ENCODE measurements at regions not wholly inside any gene's neighbourhood (a gene's known extent, or its start where the extent isn't known, plus 50 kb on each side); places are given as distances from the start of the nearest gene placed in this dataset.
A peak's percentile ranks its signal among the peaks of the same experiment; 100 is the strongest.

GRCh38 chrY:19140285-19140920 is 366.9 kb upstream of the HSFY2 start:
- ATAC-seq (no peak), DNase-seq (no peak)
- H3K4me1 ChIP-seq (ENCODE audit: control insufficient read depth, insufficient read depth, low read length): no peaks in the 10 kb centered on the region
- intact Hi-C loops (cut with DNase I): no loop called here
- no peaks in the 10 kb centered on the region for H3K9me3 ChIP-seq (ENCODE audit: control insufficient read depth, low read length)
- no peaks in the 10 kb centered on the region for H3K27me3 ChIP-seq (ENCODE audit: control insufficient read depth, insufficient read depth)
- H3K27ac ChIP-seq (ENCODE audit: low read length): no peak overlapping the region
- H3K4me3 ChIP-seq (ENCODE audit: low read length): no peak overlapping the region
- WGBS: 73% methylated on average over 5 of the region's 5 CpGs

- WGBS: 82% methylated on average over 2 of the region's 2 CpGs
- intact Hi-C loops (cut with DNase I): no loop called here
- no peaks in the 10 kb centered on the region for H3K4me1 ChIP-seq (ENCODE audit: control insufficient read depth, insufficient read depth, low read length)
- H3K27me3 ChIP-seq (ENCODE audit: control insufficient read depth, insufficient read depth): no peaks in the 10 kb centered on the region
- no peak overlapping the region for H3K27ac ChIP-seq (ENCODE audit: low read length)
- no peak overlapping the region for H3K4me3 ChIP-seq (ENCODE audit: low read length)
- ATAC-seq: no peak
- H3K9me3 ChIP-seq (ENCODE audit: control insufficient read depth, low read length): no peaks in the 10 kb centered on the region
- DNase-seq: no peak
Measured at GRCh38 chrY:19134426-19134825, 360.9 kb upstream of the HSFY2 start.

DNA sequence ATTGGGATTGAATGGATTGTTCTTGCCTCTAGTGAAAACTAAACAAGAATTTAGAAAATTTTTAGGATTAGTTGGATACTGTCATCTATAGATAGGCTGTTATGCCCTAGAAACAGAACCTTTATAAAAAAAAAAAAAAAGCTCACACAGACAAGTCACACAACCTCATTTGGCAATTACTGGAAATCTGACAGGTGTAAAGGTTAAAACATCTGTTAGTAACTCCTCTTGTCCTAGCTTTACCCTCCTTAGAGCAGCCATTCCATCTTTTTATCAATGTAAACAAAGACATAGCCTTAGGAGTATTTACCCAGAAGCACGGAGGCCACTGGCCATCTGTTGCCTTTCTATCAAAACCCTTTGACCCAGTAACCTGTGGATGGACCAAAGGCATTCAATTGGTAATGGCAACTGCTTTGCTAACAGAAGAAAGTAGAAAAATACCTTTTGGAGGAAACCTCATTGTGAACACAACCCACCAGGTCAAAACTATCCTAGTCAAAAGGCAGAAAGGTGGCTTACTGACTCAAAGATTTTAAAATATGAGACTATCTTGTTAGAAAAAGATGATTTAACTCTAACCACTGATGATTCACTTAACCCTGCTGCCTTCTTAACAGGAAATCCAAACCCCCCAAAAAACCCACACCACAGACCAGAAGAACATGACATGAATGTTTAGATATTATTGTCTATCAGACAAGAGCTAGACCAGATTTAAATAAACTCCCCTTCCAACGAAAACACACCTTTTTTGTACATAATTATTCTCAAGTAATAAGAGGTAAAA is 357.2 kb upstream of the HSFY2 start:
- intact Hi-C loops (cut with DNase I): no loop called here
- ATAC-seq: no peak
- 46% methylated on average over 2 of the region's 2 CpGs for WGBS

DNA sequence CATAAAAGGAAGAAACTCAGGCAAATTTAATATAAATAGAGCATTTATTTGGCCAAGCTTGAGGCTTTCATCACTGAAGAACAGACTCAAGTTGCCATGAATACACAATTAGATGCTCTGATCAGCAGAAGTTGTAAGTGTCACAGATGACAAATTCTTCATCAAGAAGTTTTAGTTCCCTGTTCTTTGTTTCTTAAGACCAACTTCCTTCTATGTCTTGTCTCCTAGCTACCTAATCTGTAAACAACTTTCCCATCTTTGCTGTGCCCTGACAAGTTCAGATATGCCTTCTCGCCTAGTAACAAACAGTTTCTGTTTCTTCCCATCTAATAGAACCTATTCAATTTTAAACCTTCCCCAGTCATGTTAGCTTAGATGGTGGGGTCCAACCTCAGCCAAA is 353.4 kb upstream of the HSFY2 start:
- no peaks in the 10 kb centered on the region for H3K4me1 ChIP-seq (ENCODE audit: control insufficient read depth, insufficient read depth, low read length)
- 56% methylated on average over 1 of the region's 1 CpG for WGBS
- intact Hi-C loops (cut with DNase I): no loop called here
- no peak overlapping the region for H3K27ac ChIP-seq (ENCODE audit: low read length)
- ATAC-seq (no peak), DNase-seq (no peak)
- H3K27me3 ChIP-seq (ENCODE audit: control insufficient read depth, insufficient read depth): no peaks in the 10 kb centered on the region
- H3K4me3 ChIP-seq (ENCODE audit: low read length): no peak overlapping the region
- no peaks in the 10 kb centered on the region for H3K9me3 ChIP-seq (ENCODE audit: control insufficient read depth, low read length)

More for the DNA sequence above, 357.2 kb upstream of the HSFY2 start:
- Histone ChIP-seq H3K27me3 (ENCODE audit: control insufficient read depth, insufficient read depth) (no peaks in the 10 kb centered on the region), H3K27ac (ENCODE audit: low read length) (no peak overlapping the region), H3K4me3 (ENCODE audit: low read length) (no peak overlapping the region), H3K4me1 (ENCODE audit: control insufficient read depth, insufficient read depth, low read length) (no peaks in the 10 kb centered on the region), H3K9me3 (ENCODE audit: control insufficient read depth, low read length) (no peaks in the 10 kb centered on the region)
- DNase-seq: no peak

DNA sequence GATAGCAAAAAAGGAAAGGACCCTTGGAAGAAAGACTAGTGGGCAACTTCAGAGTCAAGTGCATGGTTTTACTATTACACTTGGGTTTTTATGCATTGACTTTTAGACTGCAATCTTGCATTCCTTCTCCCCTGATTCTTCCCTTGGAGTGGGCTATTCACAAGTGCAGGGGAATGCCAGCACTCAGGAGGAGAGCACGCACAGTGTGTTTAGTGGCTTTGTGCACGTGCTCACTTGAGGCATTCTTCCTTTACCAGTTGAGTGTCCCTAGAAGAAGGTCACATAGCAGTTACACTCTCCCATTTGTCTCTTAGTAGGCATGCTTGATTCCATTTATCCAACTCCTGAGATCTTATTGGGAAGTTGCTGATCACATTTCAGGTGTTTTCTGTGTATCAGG is 351.1 kb upstream of the HSFY2 start:
- H3K4me1 ChIP-seq (ENCODE audit: control insufficient read depth, insufficient read depth, low read length): no peaks in the 10 kb centered on the region
- no peaks in the 10 kb centered on the region for H3K27me3 ChIP-seq (ENCODE audit: control insufficient read depth, insufficient read depth)
- 69% methylated on average over 2 of the region's 2 CpGs for WGBS
- H3K4me3 ChIP-seq (ENCODE audit: low read length): no peak overlapping the region
- ATAC-seq: no peak
- intact Hi-C loops (cut with DNase I): no loop called here
- DNase-seq: no peak
- H3K27ac ChIP-seq (ENCODE audit: low read length): no peak overlapping the region
- H3K9me3 ChIP-seq (ENCODE audit: control insufficient read depth, low read length): no peaks in the 10 kb centered on the region

DNA sequence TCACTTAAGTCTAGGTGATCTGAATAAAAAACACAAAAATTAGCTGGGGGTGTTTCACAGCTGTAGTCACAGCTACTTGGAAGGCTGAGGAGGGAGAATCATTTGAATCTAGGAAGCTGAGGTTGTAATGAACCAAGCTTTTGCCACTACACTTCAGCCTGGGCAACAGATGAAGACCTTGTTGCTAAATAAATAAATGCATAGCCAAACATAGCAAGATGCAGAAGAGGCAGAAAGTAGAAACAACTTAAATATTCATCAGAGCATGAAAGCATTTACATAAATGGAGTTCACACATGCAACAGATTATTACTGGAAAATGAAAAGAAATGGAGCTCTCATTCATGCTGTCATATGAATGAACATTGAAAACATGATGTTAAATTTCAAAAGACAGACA is 348.9 kb upstream of the HSFY2 start:
- intact Hi-C loops (cut with DNase I): no loop called here
- H3K27me3 ChIP-seq (ENCODE audit: control insufficient read depth, insufficient read depth): no peaks in the 10 kb centered on the region
- H3K9me3 ChIP-seq (ENCODE audit: control insufficient read depth, low read length): no peaks in the 10 kb centered on the region
- no peak overlapping the region for H3K4me3 ChIP-seq (ENCODE audit: low read length)
- no peak for ATAC-seq
- no peak for DNase-seq
- no peak overlapping the region for H3K27ac ChIP-seq (ENCODE audit: low read length)
- no peaks in the 10 kb centered on the region for H3K4me1 ChIP-seq (ENCODE audit: control insufficient read depth, insufficient read depth, low read length)

- no peak for ATAC-seq
- intact Hi-C loops (cut with DNase I): no loop called here
Measured at GRCh38 chrY:19098349-19098748, 324.8 kb upstream of the HSFY2 start.

DNA sequence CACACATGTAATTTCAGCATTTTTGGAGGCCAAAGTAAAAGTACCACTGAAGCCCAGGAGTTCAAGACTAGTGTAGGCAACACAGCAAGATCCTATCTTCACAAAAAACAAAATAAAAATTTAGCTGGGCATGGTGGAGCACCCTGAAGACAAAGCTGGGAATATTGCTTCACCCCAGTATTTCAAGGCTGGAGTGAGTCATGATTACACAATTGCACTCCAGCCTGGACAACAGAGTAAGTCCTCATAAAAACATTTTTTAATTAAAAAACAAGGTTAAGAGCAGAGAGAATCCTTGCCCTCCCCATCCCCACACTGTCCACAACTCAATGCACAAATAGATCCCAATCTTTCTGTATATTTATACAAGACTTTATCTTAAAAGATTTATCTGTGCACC is 321.9 kb upstream of the HSFY2 start:
- intact Hi-C loops (cut with DNase I): no loop called here
- DNase-seq (no peak), ATAC-seq (no peak)
- no peaks in the 10 kb centered on the region for H3K27me3 ChIP-seq (ENCODE audit: control insufficient read depth, insufficient read depth)
- no peaks in the 10 kb centered on the region for H3K4me1 ChIP-seq (ENCODE audit: control insufficient read depth, insufficient read depth, low read length)
- no peak overlapping the region for H3K27ac ChIP-seq (ENCODE audit: low read length)
- H3K4me3 ChIP-seq (ENCODE audit: low read length): no peak overlapping the region
- no peaks in the 10 kb centered on the region for H3K9me3 ChIP-seq (ENCODE audit: control insufficient read depth, low read length)

More at GRCh38 chrY:19098349-19098748, 324.8 kb upstream of the HSFY2 start:
- Histone ChIP-seq H3K4me1 (ENCODE audit: control insufficient read depth, insufficient read depth, low read length) (no peaks in the 10 kb centered on the region), H3K27ac (ENCODE audit: low read length) (no peak overlapping the region), H3K4me3 (ENCODE audit: low read length) (no peak overlapping the region), H3K27me3 (ENCODE audit: control insufficient read depth, insufficient read depth) (no peaks in the 10 kb centered on the region), H3K9me3 (ENCODE audit: control insufficient read depth, low read length) (no peaks in the 10 kb centered on the region)
- DNase-seq: no peak
- 70% methylated on average over 3 of the region's 3 CpGs for WGBS

GRCh38 chrY:19083006-19083405 is 309.5 kb upstream of the HSFY2 start:
- Histone ChIP-seq H3K27me3 (ENCODE audit: control insufficient read depth, insufficient read depth) (no peaks in the 10 kb centered on the region), H3K4me3 (ENCODE audit: low read length) (no peak overlapping the region), H3K4me1 (ENCODE audit: control insufficient read depth, insufficient read depth, low read length) (no peaks in the 10 kb centered on the region), H3K27ac (ENCODE audit: low read length) (no peak overlapping the region), H3K9me3 (ENCODE audit: control insufficient read depth, low read length) (no peaks in the 10 kb centered on the region)
- no peak for ATAC-seq
- intact Hi-C loops (cut with DNase I): no loop called here
- 91% methylated on average over 2 of the region's 2 CpGs for WGBS
- no peak for DNase-seq

GRCh38 chrY:19077698-19078113 is 304.2 kb upstream of the HSFY2 start:
- peak in 1 of 3 donors; percentile 61 for DNase-seq
- Histone ChIP-seq H3K27me3 (ENCODE audit: control insufficient read depth, insufficient read depth) (no peaks in the 10 kb centered on the region), H3K9me3 (ENCODE audit: control insufficient read depth, low read length) (no peaks in the 10 kb centered on the region), H3K4me3 (ENCODE audit: low read length) (peak overlapping the region; percentile 98), H3K27ac (ENCODE audit: low read length) (peak overlapping the region; percentile 37), H3K4me1 (ENCODE audit: control insufficient read depth, insufficient read depth, low read length) (peaks cover 1% of the 10 kb centered on the region)
- WGBS: 5% methylated on average over 37 of the region's 37 CpGs
- intact Hi-C loops (cut with DNase I): no loop called here
- peak in 1 of 2 donors; percentile 69 for ATAC-seq

- Histone ChIP-seq H3K27ac (ENCODE audit: low read length) (peak overlapping the region; percentile 91), H3K4me3 (ENCODE audit: low read length) (peak overlapping the region; percentile 98), H3K9me3 (ENCODE audit: control insufficient read depth, low read length) (no peaks in the 10 kb centered on the region), H3K27me3 (ENCODE audit: control insufficient read depth, insufficient read depth) (no peaks in the 10 kb centered on the region), H3K4me1 (ENCODE audit: control insufficient read depth, insufficient read depth, low read length) (peaks cover 1% of the 10 kb centered on the region)
- WGBS: 1% methylated on average over 69 of the region's 69 CpGs
- intact Hi-C loops (cut with DNase I): no loop called here
- peak in 1 of 3 donors; percentile 87 for DNase-seq
- peak in 1 of 2 donors; percentile 93 for ATAC-seq
Measured at GRCh38 chrY:19076846-19077697, 303.5 kb upstream of the HSFY2 start.

Measured in right cardiac atrium (tissue), 5 donors.